ENCODE measurements at regions not wholly inside any gene's neighbourhood (a gene's known extent, or its start where the extent isn't known, plus 50 kb on each side); places are given as distances from the start of the nearest gene placed in this dataset.

DNA sequence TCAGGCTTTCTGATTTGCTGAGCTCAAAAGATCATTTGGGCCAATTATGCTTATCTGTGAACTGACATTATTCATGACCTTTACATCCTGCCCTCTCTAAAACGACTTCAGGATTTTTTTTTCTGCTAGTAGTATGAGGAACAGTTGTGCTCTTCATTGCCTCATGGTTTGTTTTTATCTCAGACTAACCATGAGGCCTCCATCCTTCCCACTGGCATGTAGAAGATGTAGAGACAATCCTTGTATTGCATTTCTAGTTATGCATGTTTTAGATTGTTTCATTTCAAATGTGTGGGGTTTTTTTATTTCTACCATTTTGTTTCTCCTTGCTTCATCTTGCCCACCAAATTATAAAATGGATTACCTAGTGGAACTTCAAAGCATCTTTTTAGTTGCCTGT is 82.8 kb upstream of the C1orf87 start:
- no peak for FAIRE-seq
- TF ChIP-seq POLR2A (IDR thresholded peaks at IDR 0.05; ENCODE audit: control extremely low read depth in 1 of 2, low read depth in 2 of 2, low read length in 2 of 2) (no peak), TEAD4 (IDR thresholded peaks at IDR 0.05; ENCODE audit: low read depth, low read length) (no peak), BACH1 (IDR thresholded peaks at IDR 0.05; ENCODE audit: low read length) (no peak), RAD21 (IDR thresholded peaks at IDR 0.05 in 1 of 2, conservative IDR thresholded peaks at IDR 0.05 in 1 of 2; ENCODE audit: low read depth in 2 of 2, low read length in 2 of 2) (no peak), SP4 (IDR thresholded peaks at IDR 0.05; ENCODE audit: low read length) (no peak), ZNF274 (IDR thresholded peaks at IDR 0.05; ENCODE audit: borderline replicate concordance, extremely low read depth, low read length) (no peak), EZH2 (IDR thresholded peaks at IDR 0.05; ENCODE audit: low read depth, low read length, severe bottlenecking) (no peak), GABPA (IDR thresholded peaks at IDR 0.05; ENCODE audit: borderline replicate concordance, insufficient read depth, low read length) (no peak), CHD1 (IDR thresholded peaks at IDR 0.05; ENCODE audit: low read depth, low read length) (no peak), CBX5 (IDR thresholded peaks at IDR 0.05; ENCODE audit: low read depth, low read length) (no peak)
- TF ChIP-seq, protein P1, sequence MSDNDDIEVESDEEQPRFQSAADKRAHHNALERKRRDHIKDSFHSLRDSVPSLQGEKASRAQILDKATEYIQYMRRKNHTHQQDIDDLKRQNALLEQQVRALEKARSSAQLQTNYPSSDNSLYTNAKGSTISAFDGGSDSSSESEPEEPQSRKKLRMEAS (IDR thresholded peaks at IDR 0.05), result no peak

More for the DNA sequence above, 82.8 kb upstream of the C1orf87 start:
- Histone ChIP-seq H3K36me3 (ENCODE audit: control insufficient read depth in 2 of 4, insufficient read depth in 4 of 4, low read length in 3 of 4) (no peaks in the 10 kb centered on the region), H2AFZ (ENCODE audit: low read length) (no peak overlapping the region), H3K14ac (ENCODE audit: insufficient read length) (no peak overlapping the region), H3K56ac (replicated peaks; ENCODE audit: insufficient read length, low read depth, low read length) (no peak overlapping the region), H3K9ac (replicated peaks in 1 of 4; ENCODE audit: extremely low read depth in 1 of 4, low read depth in 3 of 4, low read length in 3 of 4) (no peak overlapping the region), H4K20me1 (replicated peaks in 1 of 2; ENCODE audit: control insufficient read depth in 1 of 2, insufficient read depth in 2 of 2, low read length in 2 of 2) (no peaks in the 10 kb centered on the region), H3K4me2 (ENCODE audit: insufficient read depth in 1 of 2, low read depth in 2 of 2, low read length in 2 of 2) (no peak overlapping the region), H3K27ac (ENCODE audit: low read depth, low read length) (no peak overlapping the region), H2BK20ac (ENCODE audit: low read length) (no peak overlapping the region), H2AK5ac (ENCODE audit: low read depth, low read length) (no peak overlapping the region), H2BK15ac (ENCODE audit: low read length) (no peak overlapping the region), H4K5ac (ENCODE audit: insufficient read length, low read depth, low read length) (no peak overlapping the region), H3K18ac (ENCODE audit: extremely low read depth, low read length) (no peak overlapping the region), H4K8ac (ENCODE audit: extremely low read depth, insufficient read depth, low read length) (no peak overlapping the region), H3K4ac (replicated peaks; ENCODE audit: insufficient read length, low read depth, low read length) (no peak overlapping the region), H4K91ac (replicated peaks; ENCODE audit: insufficient read length, low read length) (no peak overlapping the region), H3K4me1 (replicated peaks in 1 of 4; ENCODE audit: control insufficient read depth in 3 of 4, insufficient read depth in 4 of 4, low read length in 3 of 4) (no peaks in the 10 kb centered on the region), H3K79me1 (ENCODE audit: low read depth, low read length) (no peaks in the 10 kb centered on the region), H2BK5ac (ENCODE audit: low read depth, low read length) (no peak overlapping the region), H2BK12ac (ENCODE audit: low read depth, low read length) (no peak overlapping the region), H3K9me3 (ENCODE audit: insufficient read depth in 2 of 2, low read depth in 1 of 2, low read length in 1 of 2) (no peaks in the 10 kb centered on the region), H3K23ac (ENCODE audit: insufficient read length) (no peak overlapping the region), H3K27me3 (replicated peaks in 1 of 4; ENCODE audit: control insufficient read depth in 3 of 4, extremely low read depth in 1 of 4, insufficient read depth in 3 of 4, low read length in 3 of 4) (no peaks in the 10 kb centered on the region), H3K4me3 (ENCODE audit: extremely low read depth in 1 of 4, insufficient read depth in 2 of 4, low read depth in 3 of 4, low read length in 4 of 4) (no peak overlapping the region), H2BK120ac (replicated peaks; ENCODE audit: low read depth, low read length) (no peak overlapping the region), H3K79me2 (ENCODE audit: control insufficient read depth in 1 of 2, insufficient read depth in 2 of 2, low read length in 2 of 2) (no peaks in the 10 kb centered on the region), H3K23me2 (ENCODE audit: low read depth, low read length) (no peaks in the 10 kb centered on the region)
- ChIA-PET CTCF (ENCODE audit: partially characterized antibody) (interaction anchor here (0.5 to 4.6 kb wide), 38 partner anchors 11 to 1773 kb away, joined by 3 to 35 read pairs (median 4); partner anchors contain the start of gene NFIA), POLR2A (ENCODE audit: partially characterized antibody) (interaction anchor here (1.2 kb wide), 1 partner anchor 921 kb away, joined by 3 read pairs; no protein-coding TSS in a partner anchor)
- DNase-seq (ENCODE audit: low read depth in 1 of 2, low spot score in 2 of 2), result no peak
- WGBS, 2 experiments (ENCODE audit: extremely low coverage in 1 of 2, insufficient coverage in 1 of 2, insufficient read length in 1 of 2, insufficient replicate concordance in 2 of 2, low coverage in 1 of 2, low lambda C conversion rate in 2 of 2, missing lambda C conversion rate in 1 of 2), result 93% methylated on average over 1 of the region's 1 CpG; no CpG with 5 or more reads in 1 of the 2 experiments
